Activated T-helper 1 cell treated with anti-CD3 and anti-CD28 coated beads, Interleukin-12 subunit alpha, Interleukin-12 subunit beta, Interleukin-2, Interleukin-4 antibody, amounts not matched to agents 30 ng/mL and 10 ng/mL and 1 ng/mL, durations not matched to agents 14 hours and 24 hours and 36 hours (primary cell): ENCODE measurements at regions not wholly inside any gene's neighbourhood (a gene's known extent, or its start where the extent isn't known, plus 50 kb on each side); places are given as distances from the start of the nearest gene placed in this dataset.

ENCODE experiments used
- DNase-seq: peaks from one replicate; pipeline ENCODE4 v3.0.0; 2021; ENCODE audit warnings: low spot score
- H3K27ac Mint-ChIP-seq: one replicate; pipeline ENCODE4 v1.8.0; 2021; ENCODE audit warnings: mild to moderate bottlenecking, mixed read lengths
- H3K27me3 Mint-ChIP-seq: one replicate; pipeline ENCODE4 v1.8.0; 2022; ENCODE audit warnings: mild to moderate bottlenecking, moderate library complexity, mixed read lengths; ENCODE audit not compliant: insufficient read depth
- H3K36me3 Mint-ChIP-seq: one replicate; pipeline ENCODE4 v1.8.0; 2021; ENCODE audit warnings: low read depth, mixed read lengths
- H3K4me1 Mint-ChIP-seq: one replicate; pipeline ENCODE4 v1.8.0; 2021; ENCODE audit warnings: low read depth, mixed read lengths
- H3K4me3 Mint-ChIP-seq: one replicate; pipeline ENCODE4 v1.8.0; 2021; ENCODE audit warnings: mild to moderate bottlenecking, moderate library complexity, mixed read lengths
- H3K9me3 Mint-ChIP-seq: one replicate; pipeline ENCODE4 v1.8.0; 2021; ENCODE audit warnings: mixed read lengths
- intact Hi-C: fragments of 100-400 bp; cut with micrococcal nuclease; formaldehyde crosslinking; loops from one replicate; pipeline ENCODE4 v1.15.1; 2024

GRCh38 chr2:16553226-16553625, 112.4 kb downstream of the CYRIA start:
- no peaks in the 10 kb centered on the region for H3K27me3 Mint-ChIP-seq
- no peaks in the 10 kb centered on the region for H3K9me3 Mint-ChIP-seq

GRCh38 chr2:16552202-16552601, 113.4 kb downstream of the CYRIA start:
- no peaks in the 10 kb centered on the region for H3K9me3 Mint-ChIP-seq
- H3K27me3 Mint-ChIP-seq = no peaks in the 10 kb centered on the region
- intact Hi-C loops = no loop called here
- DNase-seq = no peak
- no peaks in the 10 kb centered on the region for H3K36me3 Mint-ChIP-seq
- no peak overlapping the region for H3K4me3 Mint-ChIP-seq
- no peak overlapping the region for H3K27ac Mint-ChIP-seq
- no peaks in the 10 kb centered on the region for H3K4me1 Mint-ChIP-seq

More at GRCh38 chr2:16553226-16553625, 112.4 kb downstream of the CYRIA start:
- no peaks in the 10 kb centered on the region for H3K4me1 Mint-ChIP-seq
- no peak for DNase-seq
- intact Hi-C loops = loop anchor here (1.0 kb wide), 2 partner anchors 56 to 204 kb away; no protein-coding TSS in a partner anchor
- H3K27ac Mint-ChIP-seq = no peak overlapping the region
- H3K4me3 Mint-ChIP-seq = no peak overlapping the region
- H3K36me3 Mint-ChIP-seq = no peaks in the 10 kb centered on the region

DNA sequence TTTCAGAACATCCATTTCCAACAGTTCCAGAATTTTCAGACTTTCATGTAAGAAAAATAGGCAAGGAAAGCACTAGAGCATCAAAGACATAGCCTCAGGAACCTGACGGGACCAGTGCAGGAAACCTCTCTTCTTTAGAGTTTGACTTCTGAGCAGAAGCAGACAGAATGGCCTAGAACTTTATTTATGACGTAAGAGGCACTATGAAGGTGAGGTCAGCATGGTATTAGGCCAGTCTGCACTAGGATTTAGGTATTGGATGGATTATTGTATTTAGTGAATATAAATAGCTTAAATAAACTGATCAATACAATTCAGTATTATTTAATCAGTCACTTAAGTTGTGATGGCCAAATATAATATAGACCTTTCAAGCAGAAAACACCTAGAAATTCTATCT, 117.6 kb downstream of the CYRIA start:
- H3K4me1 Mint-ChIP-seq = no peaks in the 10 kb centered on the region
- no peaks in the 10 kb centered on the region for H3K27me3 Mint-ChIP-seq
- H3K4me3 Mint-ChIP-seq = no peak overlapping the region
- H3K9me3 Mint-ChIP-seq = no peaks in the 10 kb centered on the region
- H3K36me3 Mint-ChIP-seq = no peaks in the 10 kb centered on the region
- intact Hi-C loops = no loop called here
- no peak for DNase-seq
- no peak overlapping the region for H3K27ac Mint-ChIP-seq

GRCh38 chr2:16546128-16546754, 119.4 kb downstream of the CYRIA start:
- no peak overlapping the region for H3K27ac Mint-ChIP-seq
- intact Hi-C loops = no loop called here
- no peak for DNase-seq
- no peak overlapping the region for H3K4me3 Mint-ChIP-seq
- H3K36me3 Mint-ChIP-seq = no peaks in the 10 kb centered on the region
- no peaks in the 10 kb centered on the region for H3K27me3 Mint-ChIP-seq
- no peaks in the 10 kb centered on the region for H3K4me1 Mint-ChIP-seq
- no peaks in the 10 kb centered on the region for H3K9me3 Mint-ChIP-seq

DNA sequence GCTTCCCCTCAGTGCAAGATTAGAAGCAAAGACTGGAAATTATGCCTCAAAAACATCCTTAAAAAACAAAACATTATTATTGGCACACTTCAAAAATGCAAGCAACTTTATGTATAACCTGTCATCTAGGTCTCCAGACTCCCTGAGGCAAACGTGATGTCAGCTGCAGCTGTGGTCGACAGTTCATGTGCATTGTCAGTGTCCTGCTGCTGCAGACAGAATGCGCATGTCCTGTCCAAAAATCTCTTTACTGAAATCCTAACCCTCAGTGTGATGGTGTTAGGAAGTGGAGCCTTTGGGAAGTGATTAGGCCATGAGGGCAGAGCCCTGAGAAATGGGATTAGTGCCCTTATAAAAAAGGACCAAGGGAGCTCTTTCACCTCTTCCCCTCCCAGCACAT, 126.9 kb downstream of the CYRIA start:
- Mint-ChIP-seq H3K9me3 (no peaks in the 10 kb centered on the region), H3K4me3 (no peak overlapping the region)

GRCh38 chr2:16537347-16537746, 128.3 kb downstream of the CYRIA start:
- H3K27ac Mint-ChIP-seq = no peak overlapping the region
- no peaks in the 10 kb centered on the region for H3K36me3 Mint-ChIP-seq
- no peak for DNase-seq
- no peaks in the 10 kb centered on the region for H3K27me3 Mint-ChIP-seq
- H3K9me3 Mint-ChIP-seq = no peaks in the 10 kb centered on the region
- H3K4me1 Mint-ChIP-seq = no peaks in the 10 kb centered on the region
- H3K4me3 Mint-ChIP-seq = no peak overlapping the region
- intact Hi-C loops = no loop called here

More for the DNA sequence above, 126.9 kb downstream of the CYRIA start:
- Mint-ChIP-seq H3K4me1 (no peaks in the 10 kb centered on the region), H3K27me3 (no peaks in the 10 kb centered on the region), H3K36me3 (no peaks in the 10 kb centered on the region), H3K27ac (no peak overlapping the region)
- DNase-seq = no peak
- intact Hi-C loops = no loop called here

- no peaks in the 10 kb centered on the region for H3K27me3 Mint-ChIP-seq
- H3K4me3 Mint-ChIP-seq = no peak overlapping the region
- intact Hi-C loops = no loop called here
- H3K4me1 Mint-ChIP-seq = no peaks in the 10 kb centered on the region
- no peaks in the 10 kb centered on the region for H3K36me3 Mint-ChIP-seq
- no peak for DNase-seq
- H3K27ac Mint-ChIP-seq = no peak overlapping the region
- no peaks in the 10 kb centered on the region for H3K9me3 Mint-ChIP-seq
Observed at GRCh38 chr2:16526193-16526592, 139.4 kb downstream of the CYRIA start.

GRCh38 chr2:16525265-16525887, 140.3 kb downstream of the CYRIA start:
- no peaks in the 10 kb centered on the region for H3K9me3 Mint-ChIP-seq

DNA sequence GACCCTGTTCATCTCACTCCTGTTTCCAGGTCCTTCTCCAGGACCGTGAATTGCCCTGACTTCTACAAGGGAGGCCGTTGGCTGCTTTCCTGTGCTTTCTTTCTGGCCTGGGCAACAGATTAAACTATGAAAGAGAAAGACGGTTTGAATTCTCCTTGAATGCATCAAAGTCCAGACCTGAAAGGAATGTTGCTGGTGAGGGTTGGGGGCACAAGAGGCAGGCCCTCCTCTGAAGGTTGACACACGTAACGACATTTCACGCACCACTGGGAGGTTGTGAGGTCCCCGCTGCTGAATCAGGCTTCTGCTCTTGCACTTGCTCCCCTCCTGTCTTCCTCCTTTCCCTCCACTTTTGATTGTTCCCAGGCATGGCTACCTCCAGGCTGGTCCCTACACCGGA, 141.9 kb downstream of the CYRIA start:
- Mint-ChIP-seq H3K9me3 (no peaks in the 10 kb centered on the region), H3K4me1 (no peaks in the 10 kb centered on the region), H3K27ac (no peak overlapping the region), H3K4me3 (no peak overlapping the region), H3K36me3 (no peaks in the 10 kb centered on the region), H3K27me3 (no peaks in the 10 kb centered on the region)
- intact Hi-C loops = no loop called here
- DNase-seq = no peak

More at GRCh38 chr2:16525265-16525887, 140.3 kb downstream of the CYRIA start:
- intact Hi-C loops = loop anchor here (1.0 kb wide), 2 partner anchors 84 to 232 kb away; no protein-coding TSS in a partner anchor
- Mint-ChIP-seq H3K4me3 (no peak overlapping the region), H3K27ac (no peak overlapping the region), H3K36me3 (no peaks in the 10 kb centered on the region), H3K4me1 (no peaks in the 10 kb centered on the region), H3K27me3 (no peaks in the 10 kb centered on the region)
- DNase-seq = no peak

- no peaks in the 10 kb centered on the region for H3K9me3 Mint-ChIP-seq
Observed at GRCh38 chr2:16522031-16522831, 143.4 kb downstream of the CYRIA start.

GRCh38 chr2:16520891-16521290, 144.7 kb downstream of the CYRIA start:
- no peaks in the 10 kb centered on the region for H3K36me3 Mint-ChIP-seq
- intact Hi-C loops = no loop called here
- H3K4me1 Mint-ChIP-seq = no peaks in the 10 kb centered on the region

More at GRCh38 chr2:16522031-16522831, 143.4 kb downstream of the CYRIA start:
- Mint-ChIP-seq H3K36me3 (no peaks in the 10 kb centered on the region), H3K27me3 (no peaks in the 10 kb centered on the region), H3K27ac (no peak overlapping the region), H3K4me1 (no peaks in the 10 kb centered on the region), H3K4me3 (no peak overlapping the region)
- no peak for DNase-seq
- intact Hi-C loops = no loop called here

GRCh38 chr2:16515696-16516095, 149.9 kb downstream of the CYRIA start:
- Mint-ChIP-seq H3K4me1 (no peaks in the 10 kb centered on the region), H3K9me3 (no peaks in the 10 kb centered on the region), H3K27ac (no peak overlapping the region), H3K36me3 (no peaks in the 10 kb centered on the region), H3K27me3 (peaks cover 3% of the 10 kb centered on the region), H3K4me3 (no peak overlapping the region)
- intact Hi-C loops = no loop called here
- no peak for DNase-seq

More at GRCh38 chr2:16520891-16521290, 144.7 kb downstream of the CYRIA start:
- Mint-ChIP-seq H3K9me3 (no peaks in the 10 kb centered on the region), H3K27me3 (no peaks in the 10 kb centered on the region), H3K4me3 (no peak overlapping the region), H3K27ac (no peak overlapping the region)
- no peak for DNase-seq

DNA sequence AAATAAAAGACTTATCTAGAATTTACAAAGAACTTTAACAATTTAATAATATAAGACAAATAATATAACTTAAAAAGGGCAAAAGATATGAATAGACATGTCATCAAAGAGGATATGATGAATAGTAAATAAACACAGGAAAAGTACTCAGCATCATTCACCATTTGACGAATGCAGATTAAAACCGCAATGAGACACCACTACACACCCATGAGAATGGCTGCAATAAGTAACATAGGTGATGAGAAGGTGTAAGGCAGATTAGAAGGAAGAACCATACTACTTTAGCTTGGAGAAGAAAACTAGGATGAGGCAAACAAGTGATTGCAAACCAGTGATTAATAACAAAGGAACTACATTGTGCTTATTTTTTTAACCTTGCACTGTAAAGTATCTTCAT, 152.0 kb downstream of the CYRIA start:
- Mint-ChIP-seq H3K27me3 (peaks cover 14% of the 10 kb centered on the region), H3K4me3 (no peak overlapping the region), H3K9me3 (no peaks in the 10 kb centered on the region), H3K36me3 (no peaks in the 10 kb centered on the region), H3K27ac (no peak overlapping the region), H3K4me1 (no peaks in the 10 kb centered on the region)
- no peak for DNase-seq
- intact Hi-C loops = no loop called here
